T-helper 2 cell (primary cell): ENCODE measurements at regions not wholly inside any gene's neighbourhood (a gene's known extent, or its start where the extent isn't known, plus 50 kb on each side); places are given as distances from the start of the nearest gene placed in this dataset.
"Not testable (repeated sequence)": the region's sequence is repeated elsewhere in the genome, so short reads cannot be mapped to it uniquely, and the experiment has no call there.

Source experiments
- DNase-seq, 5 experiments: peaks; one replicate each; pipeline versions ENCODE4 v3.0.0 to v3.0.0-alpha.2; 2012 to 2022

- DNase-seq, result not testable (repeated sequence)
Measured at GRCh38 chr16:16624367-16624766, 245.4 kb downstream of the NPIPA7 start.

- not testable (repeated sequence) for DNase-seq
Measured at GRCh38 chr16:16625140-16625539, 246.2 kb downstream of the NPIPA7 start.

- not testable (repeated sequence) for DNase-seq
Measured at GRCh38 chr16:16627865-16628264, 248.9 kb downstream of the NPIPA7 start.

GRCh38 chr16:16638231-16638630, 259.3 kb downstream of the NPIPA7 start:
- DNase-seq, result not testable (repeated sequence)

GRCh38 chr16:16638714-16639113, 259.8 kb downstream of the NPIPA7 start:
- DNase-seq, result not testable (repeated sequence)

GRCh38 chr16:16643828-16644227, 264.9 kb downstream of the NPIPA7 start:
- not testable (repeated sequence) for DNase-seq

- DNase-seq, result not testable (repeated sequence)
Measured at GRCh38 chr16:16648002-16648401, 269.1 kb downstream of the NPIPA7 start.

GRCh38 chr16:16672180-16672812, 293.4 kb downstream of the NPIPA7 start:
- DNase-seq, result not testable (repeated sequence)

- DNase-seq, result not testable (repeated sequence)
Measured at GRCh38 chr16:16674820-16675219, 295.9 kb downstream of the NPIPA7 start.

- not testable (repeated sequence) for DNase-seq
Measured at GRCh38 chr16:16721849-16722248, 342.9 kb downstream of the NPIPA7 start.

- not testable (repeated sequence) for DNase-seq
Measured at GRCh38 chr16:16722666-16723065, 343.7 kb downstream of the NPIPA7 start.

- DNase-seq, result not testable (repeated sequence)
Measured at GRCh38 chr16:16723819-16724519, 345.0 kb downstream of the NPIPA7 start.

GRCh38 chr16:16727048-16727447, 348.1 kb downstream of the NPIPA7 start:
- not testable (repeated sequence) for DNase-seq

GRCh38 chr16:16742573-16742972, 363.6 kb downstream of the NPIPA7 start:
- DNase-seq, result not testable (repeated sequence)

- not testable (repeated sequence) for DNase-seq
Measured at GRCh38 chr16:16754992-16755667, 376.2 kb downstream of the NPIPA7 start.

GRCh38 chr16:16763449-16763848, 384.5 kb downstream of the NPIPA7 start:
- DNase-seq, result no peak

- not testable (repeated sequence) for DNase-seq
Measured at GRCh38 chr16:16770717-16771116, 391.8 kb downstream of the NPIPA7 start.

- no peak for DNase-seq
Measured at GRCh38 chr16:16774389-16774788, 395.4 kb downstream of the NPIPA7 start.

- DNase-seq, result no peak
Measured at GRCh38 chr16:16778332-16778731, 399.4 kb downstream of the NPIPA7 start.

- no peak for DNase-seq
Measured at GRCh38 chr16:16780588-16780987, 401.6 kb downstream of the NPIPA7 start.

GRCh38 chr16:16782153-16782552, 403.2 kb downstream of the NPIPA7 start:
- DNase-seq, result no peak

- no peak for DNase-seq
Measured at GRCh38 chr16:16788004-16788403, 409.1 kb downstream of the NPIPA7 start.

- no peak for DNase-seq
Measured at GRCh38 chr16:16790597-16790996, 411.7 kb downstream of the NPIPA7 start.

- DNase-seq, result no peak
Measured at GRCh38 chr16:16791051-16791450, 412.1 kb downstream of the NPIPA7 start.
